GM12864 (cell line): ENCODE measurements at regions not wholly inside any gene's neighbourhood (a gene's known extent, or its start where the extent isn't known, plus 50 kb on each side); places are given as distances from the start of the nearest gene placed in this dataset.

Experiments used
- DNase-seq: peaks from one replicate; pipeline ENCODE4 v3.0.0-alpha.2; 2011; ENCODE audit warnings: low read depth
- H3K4me3 ChIP-seq: 2 replicates; pipeline ENCODE4 v1.5.1; 2011; ENCODE audit warnings: mild to moderate bottlenecking, low read depth, low read length, control low read depth
- CTCF ChIP-seq: IDR thresholded peaks from 2 replicates; pipeline ENCODE4 v1.5.1; 2011; ENCODE audit warnings: low read depth, mild to moderate bottlenecking, moderate library complexity, low read length, control low read depth, inconsistent platforms; ENCODE audit errors: missing control alignments

DNA sequence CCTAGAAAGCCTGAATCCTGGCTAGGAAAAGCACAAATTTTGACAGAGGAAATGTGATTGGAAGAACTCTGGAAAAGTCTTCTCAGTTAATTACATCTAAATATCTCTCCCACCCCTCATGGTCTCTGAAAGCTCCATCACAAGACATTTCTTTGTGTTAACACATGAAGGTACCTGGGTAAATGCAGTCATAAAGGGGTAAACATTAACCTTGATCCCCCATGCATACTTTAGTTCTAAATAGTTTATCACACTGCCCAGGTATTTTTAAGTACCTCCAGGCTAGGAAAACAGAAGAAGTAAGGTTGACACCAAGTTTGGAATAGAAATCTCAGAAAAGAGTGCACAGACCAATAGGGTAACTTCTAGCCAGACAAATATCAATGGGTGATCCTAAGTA is 334.5 kb downstream of the PIK3R1 start:
- no peak for TF ChIP-seq CTCF
- no peak for DNase-seq
- no peak overlapping the region for H3K4me3 ChIP-seq

DNA sequence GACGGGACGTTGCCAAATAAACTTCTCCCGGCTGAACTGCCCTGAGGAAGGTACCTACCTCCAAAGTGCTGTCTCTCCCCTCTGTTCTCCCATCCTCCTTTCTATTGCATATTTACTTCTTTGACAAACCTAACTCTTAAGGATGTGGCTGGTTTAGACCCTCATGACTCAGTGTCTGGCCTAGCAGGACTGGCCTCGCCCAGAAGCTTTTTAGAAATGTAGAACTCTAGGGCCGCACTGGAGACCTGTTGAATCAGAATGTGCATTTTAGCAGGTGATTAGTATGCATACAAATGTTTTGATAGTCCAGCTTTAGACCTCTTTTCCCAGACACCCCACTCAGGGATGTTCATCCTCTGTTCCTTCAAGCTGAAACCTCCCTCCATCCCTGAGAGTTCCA is 335.9 kb downstream of the PIK3R1 start:
- no peak for TF ChIP-seq CTCF
- no peak overlapping the region for H3K4me3 ChIP-seq
- no peak for DNase-seq

- TF ChIP-seq CTCF, result no peak
- no peak overlapping the region for H3K4me3 ChIP-seq
- DNase-seq, result no peak
These were observed 339.2 kb downstream of the PIK3R1 start for GRCh38 chr5:68554571-68555279.

GRCh38 chr5:68555907-68556681 is 340.5 kb downstream of the PIK3R1 start:
- no peak for TF ChIP-seq CTCF
- no peak overlapping the region for H3K4me3 ChIP-seq
- DNase-seq, result no peak

DNA sequence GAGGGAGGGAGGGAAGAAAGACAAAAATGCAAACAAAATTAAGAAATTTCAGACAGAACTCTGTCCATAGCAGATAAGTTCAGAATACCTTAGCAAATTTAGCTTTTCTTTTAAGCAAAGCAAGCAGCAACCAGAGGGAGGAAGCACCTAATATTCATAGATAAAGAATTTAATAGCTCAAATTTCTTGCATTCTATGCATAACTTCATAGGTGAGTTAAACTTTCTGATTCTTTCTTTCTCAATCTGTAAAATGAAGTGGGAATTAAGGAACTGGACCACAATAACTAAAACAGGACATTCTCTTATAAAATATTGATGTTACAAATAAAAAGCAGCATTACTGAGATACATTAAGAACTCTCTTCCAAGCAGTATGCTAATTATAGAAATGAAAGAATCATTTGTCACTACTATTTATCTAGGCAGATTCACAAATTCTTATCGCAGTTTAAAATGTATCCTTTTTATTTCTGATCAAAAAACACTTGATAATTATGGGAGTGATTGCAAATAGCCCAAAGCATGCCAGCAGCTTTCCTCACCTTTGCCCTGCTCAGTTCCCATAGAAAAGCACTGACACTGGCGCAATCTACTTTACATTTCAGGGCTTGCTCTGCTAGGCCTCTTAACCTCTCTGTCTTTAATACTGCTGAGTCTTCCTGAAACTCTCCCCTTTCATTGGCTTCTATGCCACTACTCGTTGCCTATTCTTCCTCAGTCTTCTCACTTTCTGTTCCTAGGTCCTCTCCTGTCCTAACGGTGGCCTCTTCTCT is 341.8 kb downstream of the PIK3R1 start:
- TF ChIP-seq CTCF, result no peak
- no peak overlapping the region for H3K4me3 ChIP-seq
- DNase-seq, result no peak

DNA sequence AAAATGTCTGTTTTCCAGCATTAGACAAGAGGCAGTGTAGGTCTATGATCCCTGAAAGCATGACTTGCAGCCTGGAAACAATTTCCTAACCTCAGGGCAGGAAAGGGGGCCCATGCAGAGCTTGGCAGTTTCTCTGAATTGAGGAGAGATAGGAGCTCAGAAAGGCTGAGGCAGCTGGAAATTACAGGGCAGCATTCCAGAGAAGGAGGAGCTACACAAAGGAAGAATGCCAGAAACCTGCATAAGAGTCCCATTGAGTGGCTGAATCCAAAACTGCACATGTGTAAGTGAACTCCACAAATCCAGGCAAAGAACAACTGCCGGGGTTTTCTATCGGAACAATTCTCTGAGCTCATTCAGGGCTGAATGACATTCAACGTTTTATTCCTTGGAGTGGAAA is 346.8 kb downstream of the PIK3R1 start:
- DNase-seq, result no peak
- no peak for TF ChIP-seq CTCF

More for the DNA sequence above, 346.8 kb downstream of the PIK3R1 start:
- H3K4me3 ChIP-seq, result no peak overlapping the region
